SK-N-SH treated with all-trans-retinoic acid at 6 μM for 48 hours (cell line): ENCODE measurements at regions not wholly inside any gene's neighbourhood (a gene's known extent, or its start where the extent isn't known, plus 50 kb on each side); places are given as distances from the start of the nearest gene placed in this dataset.

Source experiments
- ATAC-seq: fragments of 200-7000 bp; cut with Tn5 transposase; 3 replicates; pipeline ENCODE4 v1.9.1; 2020; ENCODE audit warnings: mild to moderate bottlenecking, moderate library complexity
- ARNTL ChIP-seq: fragments of 450-650 bp; formaldehyde crosslinking; IDR thresholded peaks from 2 replicates; pipeline ENCODE4 v1.5.0; 2020; ENCODE audit warnings: low read depth, mild to moderate bottlenecking, moderate library complexity, borderline replicate concordance
- CREB5 ChIP-seq: fragments of 250-450 bp; sonication (Bioruptor Pico); IDR thresholded peaks from 2 replicates; pipeline ENCODE4 v1.5.1; 2020; ENCODE audit warnings: low read depth, mild to moderate bottlenecking, moderate library complexity
- CSDC2 ChIP-seq: fragments of 250-450 bp; sonication (Bioruptor Pico); IDR thresholded peaks from 2 replicates; pipeline ENCODE4 v1.5.0; 2020; ENCODE audit warnings: mild to moderate bottlenecking, moderate library complexity
- CSRNP3 ChIP-seq: fragments of 250-450 bp; sonication (Bioruptor Pico); IDR thresholded peaks from 2 replicates; pipeline ENCODE4 v1.5.1; 2021; ENCODE audit warnings: mild to moderate bottlenecking, moderate library complexity
- ISL1 ChIP-seq: fragments of 250-450 bp; sonication (Bioruptor Pico); IDR thresholded peaks from 2 replicates; pipeline ENCODE4 v2.1.2; 2022; ENCODE audit warnings: mild to moderate bottlenecking, moderate library complexity
- PATZ1 ChIP-seq: fragments of 250-450 bp; sonication (Bioruptor Pico); IDR thresholded peaks from 2 replicates; pipeline ENCODE4 v1.8.0; 2020; ENCODE audit warnings: mild to moderate bottlenecking, moderate library complexity, borderline replicate concordance
- PPARA ChIP-seq: fragments of 250-450 bp; sonication (Bioruptor Pico); IDR thresholded peaks from 2 replicates; pipeline ENCODE4 v1.5.0; 2020; ENCODE audit warnings: mild to moderate bottlenecking, borderline replicate concordance
- RARB ChIP-seq: fragments of 250-450 bp; sonication (Bioruptor Pico); IDR thresholded peaks from 2 replicates; pipeline ENCODE4 v1.8.0; 2021; ENCODE audit warnings: mild to moderate bottlenecking, moderate library complexity
- SNAI2 ChIP-seq: fragments of 250-450 bp; sonication (Bioruptor Pico); IDR thresholded peaks from 2 replicates; pipeline ENCODE4 v1.5.0; 2020; ENCODE audit warnings: mild to moderate bottlenecking, moderate library complexity
- TOX ChIP-seq: fragments of 250-450 bp; sonication (Bioruptor Pico); IDR thresholded peaks from 2 replicates; pipeline ENCODE4 v1.8.0; 2021; ENCODE audit warnings: mild to moderate bottlenecking, moderate library complexity, borderline replicate concordance
- ZFP3 ChIP-seq: fragments of 250-450 bp; sonication (Bioruptor Pico); IDR thresholded peaks from 2 replicates; pipeline ENCODE4 v1.5.0; 2020; ENCODE audit warnings: mild to moderate bottlenecking, moderate library complexity
- ZFP30 ChIP-seq: fragments of 450-650 bp; formaldehyde crosslinking; IDR thresholded peaks from 2 replicates; pipeline ENCODE4 v1.5.0; 2022; ENCODE audit warnings: mild to moderate bottlenecking, moderate library complexity
- ZNF70 ChIP-seq: fragments of 450-650 bp; formaldehyde crosslinking; IDR thresholded peaks from 2 replicates; pipeline ENCODE4 v1.5.0; 2020; ENCODE audit warnings: mild to moderate bottlenecking, moderate library complexity
- ZNF8 ChIP-seq: fragments of 450-650 bp; formaldehyde crosslinking; IDR thresholded peaks from 2 replicates; pipeline ENCODE4 v1.5.0; 2020; ENCODE audit warnings: mild to moderate bottlenecking, moderate library complexity
- TF ChIP-seq, protein P1 (sequence below): fragments of 250-450 bp; sonication (Bioruptor Pico); IDR thresholded peaks from 2 replicates; pipeline ENCODE4 v1.8.0; 2021; ENCODE audit warnings: low read depth, mild to moderate bottlenecking, moderate library complexity, borderline replicate concordance
- TF ChIP-seq, protein P2 (sequence below): fragments of 250-450 bp; sonication (Bioruptor Pico); IDR thresholded peaks from 2 replicates; pipeline ENCODE4 v1.5.0; 2020; ENCODE audit warnings: mild to moderate bottlenecking, moderate library complexity

- ATAC-seq, result no peak
- no peak for TF ChIP-seq CSDC2 (CRISPR knock-in tag)
- no peak for TF ChIP-seq PPARA (CRISPR knock-in tag)
- TF ChIP-seq SNAI2 (CRISPR knock-in tag), result no peak
- no peak for TF ChIP-seq ZNF70
- no peak for TF ChIP-seq ISL1 (CRISPR knock-in tag)
- no peak for TF ChIP-seq CREB5
These were observed 187.6 kb upstream of the SPRED2 start for GRCh38 chr2:65620026-65620425.

DNA sequence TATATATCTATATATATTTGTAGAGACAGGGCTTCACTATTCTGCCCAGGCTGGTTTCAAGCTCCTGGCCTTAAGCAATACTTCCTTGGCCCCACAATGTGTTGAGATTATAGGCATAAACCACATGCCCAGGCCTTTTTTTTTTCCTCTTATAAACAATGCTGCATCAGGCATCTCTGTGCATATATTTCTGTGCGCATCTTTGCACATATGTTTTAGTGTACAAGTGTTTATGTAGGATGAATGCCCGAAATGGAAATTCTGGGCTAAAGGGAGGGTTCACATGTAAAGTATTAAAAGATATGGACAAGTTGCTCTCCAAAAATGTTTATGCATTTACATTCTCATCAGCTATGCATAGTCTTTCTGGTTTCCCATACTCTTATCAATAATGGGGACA lies 183.2 kb upstream of the SPRED2 start:
- no peak for ATAC-seq
- TF ChIP-seq, protein P1, sequence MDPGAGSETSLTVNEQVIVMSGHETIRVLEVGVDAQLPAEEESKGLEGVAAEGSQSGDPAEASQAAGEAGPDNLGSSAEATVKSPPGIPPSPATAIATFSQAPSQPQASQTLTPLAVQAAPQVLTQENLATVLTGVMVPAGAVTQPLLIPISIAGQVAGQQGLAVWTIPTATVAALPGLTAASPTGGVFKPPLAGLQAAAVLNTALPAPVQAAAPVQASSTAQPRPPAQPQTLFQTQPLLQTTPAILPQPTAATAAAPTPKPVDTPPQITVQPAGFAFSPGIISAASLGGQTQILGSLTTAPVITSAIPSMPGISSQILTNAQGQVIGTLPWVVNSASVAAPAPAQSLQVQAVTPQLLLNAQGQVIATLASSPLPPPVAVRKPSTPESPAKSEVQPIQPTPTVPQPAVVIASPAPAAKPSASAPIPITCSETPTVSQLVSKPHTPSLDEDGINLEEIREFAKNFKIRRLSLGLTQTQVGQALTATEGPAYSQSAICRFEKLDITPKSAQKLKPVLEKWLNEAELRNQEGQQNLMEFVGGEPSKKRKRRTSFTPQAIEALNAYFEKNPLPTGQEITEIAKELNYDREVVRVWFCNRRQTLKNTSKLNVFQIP (CRISPR knock-in tag), result no peak
- TF ChIP-seq PPARA (CRISPR knock-in tag) (no peak), ZFP3 (CRISPR knock-in tag) (no peak), RARB (CRISPR knock-in tag) (no peak), CSRNP3 (CRISPR knock-in tag) (no peak), PATZ1 (CRISPR knock-in tag) (no peak), ARNTL (CRISPR knock-in tag) (no peak), TOX (no peak), CSDC2 (CRISPR knock-in tag) (no peak), ZNF8 (no peak), ZNF70 (no peak)
- TF ChIP-seq, protein P2, sequence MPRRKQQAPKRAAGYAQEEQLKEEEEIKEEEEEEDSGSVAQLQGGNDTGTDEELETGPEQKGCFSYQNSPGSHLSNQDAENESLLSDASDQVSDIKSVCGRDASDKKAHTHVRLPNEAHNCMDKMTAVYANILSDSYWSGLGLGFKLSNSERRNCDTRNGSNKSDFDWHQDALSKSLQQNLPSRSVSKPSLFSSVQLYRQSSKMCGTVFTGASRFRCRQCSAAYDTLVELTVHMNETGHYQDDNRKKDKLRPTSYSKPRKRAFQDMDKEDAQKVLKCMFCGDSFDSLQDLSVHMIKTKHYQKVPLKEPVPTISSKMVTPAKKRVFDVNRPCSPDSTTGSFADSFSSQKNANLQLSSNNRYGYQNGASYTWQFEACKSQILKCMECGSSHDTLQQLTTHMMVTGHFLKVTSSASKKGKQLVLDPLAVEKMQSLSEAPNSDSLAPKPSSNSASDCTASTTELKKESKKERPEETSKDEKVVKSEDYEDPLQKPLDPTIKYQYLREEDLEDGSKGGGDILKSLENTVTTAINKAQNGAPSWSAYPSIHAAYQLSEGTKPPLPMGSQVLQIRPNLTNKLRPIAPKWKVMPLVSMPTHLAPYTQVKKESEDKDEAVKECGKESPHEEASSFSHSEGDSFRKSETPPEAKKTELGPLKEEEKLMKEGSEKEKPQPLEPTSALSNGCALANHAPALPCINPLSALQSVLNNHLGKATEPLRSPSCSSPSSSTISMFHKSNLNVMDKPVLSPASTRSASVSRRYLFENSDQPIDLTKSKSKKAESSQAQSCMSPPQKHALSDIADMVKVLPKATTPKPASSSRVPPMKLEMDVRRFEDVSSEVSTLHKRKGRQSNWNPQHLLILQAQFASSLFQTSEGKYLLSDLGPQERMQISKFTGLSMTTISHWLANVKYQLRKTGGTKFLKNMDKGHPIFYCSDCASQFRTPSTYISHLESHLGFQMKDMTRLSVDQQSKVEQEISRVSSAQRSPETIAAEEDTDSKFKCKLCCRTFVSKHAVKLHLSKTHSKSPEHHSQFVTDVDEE (CRISPR knock-in tag), result no peak

- ATAC-seq, result no peak
- no peak for TF ChIP-seq CSRNP3 (CRISPR knock-in tag)
- TF ChIP-seq, protein P2 (CRISPR knock-in tag), result no peak
- TF ChIP-seq, protein P1 (CRISPR knock-in tag), result no peak
- no peak for TF ChIP-seq ISL1 (CRISPR knock-in tag)
- TF ChIP-seq ZFP30 (CRISPR knock-in tag), result no peak
- TF ChIP-seq ZNF8, result no peak
These were observed 181.7 kb upstream of the SPRED2 start for GRCh38 chr2:65613968-65614555.
